GM18870 (cell line): ENCODE measurements at regions not wholly inside any gene's neighbourhood (a gene's known extent, or its start where the extent isn't known, plus 50 kb on each side); places are given as distances from the start of the nearest gene placed in this dataset.
"Not testable (repeated sequence)": the region's sequence is repeated elsewhere in the genome, so short reads cannot be mapped to it uniquely, and the experiment has no call there.

Source experiments
- ATAC-seq: cut with Tn5 transposase; IDR thresholded peaks from one replicate; pipeline ENCODE4 v1.9.1; 2021; ENCODE audit warnings: moderate library complexity; ENCODE audit not compliant: unreplicated experiment

DNA sequence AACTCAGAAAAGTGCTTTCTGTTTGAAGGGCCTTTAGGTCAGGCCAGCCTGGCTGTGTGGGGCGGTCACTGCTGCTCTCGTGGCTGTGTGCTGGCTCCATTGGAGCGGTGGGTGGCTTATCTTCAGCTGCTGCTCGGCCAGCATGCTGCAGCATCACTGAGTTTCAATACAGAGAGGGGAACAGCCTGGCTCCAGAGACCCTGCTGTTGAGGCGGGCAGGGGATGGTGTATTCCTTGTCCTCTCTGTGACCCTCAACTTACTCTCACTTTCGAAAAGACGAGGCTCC lies 248.5 kb upstream of the ONECUT1 start:
- no peak for ATAC-seq

DNA sequence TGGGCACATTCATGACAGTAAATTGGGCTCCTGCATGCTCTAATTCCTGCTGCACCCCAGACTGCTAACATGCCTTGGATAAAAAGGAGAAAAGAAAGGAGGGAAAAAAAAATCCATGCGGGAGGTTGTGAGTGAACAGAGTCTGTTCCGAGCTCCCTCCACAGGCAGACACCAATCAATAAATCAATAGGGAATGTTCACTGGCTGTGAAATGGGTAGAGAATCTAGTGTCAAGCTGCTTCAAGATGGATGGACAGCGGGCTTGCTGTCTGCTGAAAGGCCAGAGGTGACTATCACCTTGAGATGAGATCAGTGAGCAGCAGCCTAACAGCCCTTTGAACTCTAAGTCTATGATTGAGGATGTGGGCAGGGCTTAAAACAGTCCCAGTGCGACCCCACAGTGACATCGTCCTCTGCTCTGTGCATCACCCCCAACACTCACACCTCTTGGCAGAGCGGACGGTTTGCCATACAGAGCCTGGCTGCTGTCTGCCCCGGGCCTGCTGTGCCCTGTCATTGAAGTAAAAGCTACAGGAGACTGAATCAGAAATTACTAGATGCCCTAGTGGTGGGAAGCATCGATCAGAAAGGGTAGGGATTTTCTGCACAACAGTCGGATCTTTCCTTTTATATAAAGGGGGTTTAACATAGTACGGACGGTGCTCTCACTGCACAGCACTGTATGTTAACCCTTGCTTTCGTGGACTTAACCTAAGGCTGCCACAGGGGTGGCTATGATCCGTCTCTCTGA lies 247.9 kb upstream of the ONECUT1 start:
- no peak for ATAC-seq

DNA sequence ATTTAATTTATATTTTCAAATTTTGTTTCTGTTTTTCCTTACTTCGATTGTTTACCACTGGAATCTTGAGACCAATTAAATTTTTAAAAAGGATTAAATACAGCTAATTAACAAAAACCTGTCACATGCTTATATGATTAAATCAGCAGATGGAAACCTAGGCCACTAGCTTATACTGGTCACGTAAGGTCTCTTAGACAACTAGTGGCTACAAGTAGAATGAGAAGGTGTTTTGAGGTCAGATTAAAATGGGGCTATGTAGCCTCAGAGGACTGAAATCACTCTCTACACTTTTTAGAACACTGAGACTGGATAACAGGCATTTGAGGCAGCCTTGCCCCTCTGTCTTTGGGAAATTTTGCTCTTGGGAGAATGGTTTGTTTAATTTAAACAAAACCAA lies 246.5 kb upstream of the ONECUT1 start:
- no peak for ATAC-seq

DNA sequence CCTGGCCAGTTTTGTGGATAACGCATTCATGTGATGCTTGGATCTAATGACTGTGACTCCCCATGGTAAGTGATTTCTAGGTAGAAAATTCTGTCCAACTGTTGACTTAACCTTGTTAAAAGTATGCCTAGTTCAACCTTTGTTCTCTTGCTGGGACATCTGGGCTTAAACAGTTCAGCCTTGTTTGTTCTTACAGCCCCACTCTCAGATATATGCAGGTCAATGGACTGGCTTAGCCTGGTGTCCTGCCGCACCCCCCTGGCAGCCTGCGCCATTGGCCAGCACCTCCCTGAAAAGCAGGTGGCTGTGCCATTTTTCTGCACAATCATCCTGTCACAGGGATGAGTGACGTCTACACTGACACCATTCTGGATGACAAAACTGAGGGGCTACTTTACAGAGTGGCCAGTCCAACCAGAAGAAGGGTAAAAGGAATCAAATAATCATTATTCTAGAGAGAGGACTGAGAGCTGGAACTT lies 244.7 kb upstream of the ONECUT1 start:
- no peak for ATAC-seq

DNA sequence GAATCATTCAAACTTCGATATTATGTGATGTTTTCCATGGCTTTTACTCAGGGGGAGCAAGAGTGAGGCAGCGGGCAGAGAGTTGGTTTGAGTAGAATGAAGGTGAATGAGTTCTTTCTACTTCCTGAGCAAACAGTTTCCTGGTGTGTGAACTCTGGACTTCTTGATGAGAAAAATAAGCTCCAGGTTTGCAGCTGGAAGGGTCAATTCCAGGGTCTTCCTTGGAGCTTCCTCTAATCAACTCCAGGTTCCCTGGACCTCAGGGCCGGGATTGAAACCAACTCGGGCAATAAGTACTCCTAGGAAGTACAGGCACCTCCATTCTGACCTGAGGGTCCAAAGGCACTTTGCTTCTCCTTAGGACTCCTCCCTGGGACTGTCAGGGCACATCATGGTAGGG lies 243.6 kb upstream of the ONECUT1 start:
- no peak for ATAC-seq

DNA sequence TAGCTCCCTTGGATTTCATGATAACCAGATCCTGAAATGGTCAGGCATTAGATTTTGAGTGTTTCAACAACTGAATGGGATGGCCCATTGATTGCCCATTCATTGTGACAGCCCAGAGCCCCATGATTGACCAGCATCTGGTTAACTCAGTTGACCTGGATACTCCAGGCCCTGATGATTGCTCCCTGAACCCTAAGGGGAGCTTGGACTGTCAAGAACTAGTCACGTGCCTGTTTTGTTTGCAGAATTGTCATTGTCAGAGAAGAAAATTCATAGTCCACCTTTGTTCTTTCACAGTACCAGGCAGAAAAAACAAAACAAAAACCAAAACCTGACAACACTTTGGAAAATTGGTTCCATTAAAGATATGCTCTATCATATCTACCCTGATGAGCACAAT lies 241.3 kb upstream of the ONECUT1 start:
- no peak for ATAC-seq

DNA sequence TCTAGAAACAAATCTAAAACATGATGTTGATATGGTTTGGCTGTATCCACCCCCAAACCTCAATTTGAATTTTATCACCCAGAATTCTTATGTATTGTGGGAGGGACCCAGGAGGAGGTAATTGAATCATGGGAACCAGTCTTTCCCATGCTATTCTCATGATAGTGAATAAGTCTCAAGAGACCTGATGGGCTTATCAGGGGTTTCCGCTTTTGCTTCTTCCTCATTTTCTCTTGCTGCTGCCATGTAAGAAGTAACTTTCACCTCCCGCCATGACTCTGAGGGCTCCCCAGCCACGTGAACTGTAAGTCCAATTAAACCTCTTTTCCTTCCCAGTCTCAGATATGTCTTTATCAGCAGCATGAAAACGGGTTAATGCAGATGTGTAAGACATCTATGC lies 232.7 kb upstream of the ONECUT1 start:
- ATAC-seq, result no peak

DNA sequence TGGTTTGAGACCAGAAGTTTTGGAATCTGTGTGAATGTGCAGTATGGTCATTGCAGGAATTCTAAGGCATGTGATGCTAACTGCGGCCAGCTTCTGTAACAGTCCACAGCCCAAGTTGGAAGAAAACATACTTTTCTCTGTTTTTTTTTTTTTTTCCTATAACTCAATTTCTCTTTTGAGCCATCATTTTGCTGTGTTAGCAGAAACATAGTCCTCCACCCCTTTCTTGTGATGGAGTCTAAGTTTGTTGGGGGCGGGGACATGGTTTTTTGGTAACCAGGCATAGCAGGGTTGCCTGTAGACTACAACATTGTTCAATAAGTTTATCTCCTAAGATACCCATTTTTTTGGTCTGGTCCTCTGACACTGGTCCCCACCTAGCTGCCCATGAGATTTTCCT lies 223.2 kb upstream of the ONECUT1 start:
- no peak for ATAC-seq

DNA sequence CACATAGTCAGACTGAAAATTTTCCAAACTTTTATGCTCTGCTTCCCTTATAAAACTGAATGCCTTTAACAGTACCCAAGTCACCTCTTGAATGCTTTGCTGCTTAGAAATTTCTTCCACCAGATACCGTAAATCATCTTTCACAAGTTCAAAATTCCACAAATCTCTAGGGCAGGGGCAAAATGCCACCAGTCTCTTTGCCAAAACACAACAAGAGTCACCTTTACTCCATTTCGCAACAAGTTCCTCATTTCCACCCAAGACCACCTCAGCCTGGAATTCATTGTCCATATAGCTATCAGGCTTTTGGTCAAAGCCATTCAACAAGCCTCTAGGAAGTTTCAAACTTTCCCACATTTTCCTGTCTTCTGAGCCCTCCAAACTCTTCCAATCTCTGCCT lies 221.6 kb upstream of the ONECUT1 start:
- ATAC-seq, result not testable (repeated sequence)

DNA sequence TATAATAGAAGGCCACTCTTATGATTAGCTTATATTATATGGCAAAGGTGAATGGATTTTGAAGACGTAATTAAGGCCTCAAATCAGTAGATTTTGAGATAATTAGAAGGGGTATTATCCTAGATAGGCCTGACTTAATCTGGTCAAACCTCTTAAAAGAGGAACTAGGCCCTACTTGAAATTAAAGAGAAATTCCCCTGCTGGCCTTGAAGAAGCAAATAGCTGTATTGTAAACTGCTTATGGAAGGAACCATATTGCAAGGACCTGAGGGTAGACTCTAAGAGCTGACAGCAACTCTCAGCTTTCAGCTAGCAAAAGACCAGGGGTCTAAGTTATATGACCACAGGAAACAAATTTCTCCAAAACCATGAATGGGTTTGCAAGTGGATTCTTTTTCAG lies 219.0 kb upstream of the ONECUT1 start:
- ATAC-seq, result no peak

DNA sequence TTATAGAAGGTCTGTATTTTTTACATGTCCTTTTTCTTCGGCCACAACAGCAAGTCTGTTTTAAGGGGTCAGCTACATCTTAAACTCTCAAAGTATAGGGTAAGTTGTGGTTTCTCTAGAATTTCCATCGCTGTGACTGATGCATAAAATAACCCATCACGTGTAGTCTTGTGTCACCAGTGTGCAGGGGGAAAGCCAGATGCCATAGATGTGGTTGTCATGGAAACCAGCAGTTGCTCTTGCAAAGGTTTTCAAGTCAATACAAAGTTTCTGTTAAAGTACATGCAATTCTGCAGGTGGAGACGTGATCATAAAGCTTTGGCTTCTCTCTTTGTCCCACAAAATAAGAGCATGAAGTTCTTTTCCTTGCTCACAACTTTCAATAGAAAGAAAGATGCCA lies 210.3 kb upstream of the ONECUT1 start:
- ATAC-seq, result no peak

DNA sequence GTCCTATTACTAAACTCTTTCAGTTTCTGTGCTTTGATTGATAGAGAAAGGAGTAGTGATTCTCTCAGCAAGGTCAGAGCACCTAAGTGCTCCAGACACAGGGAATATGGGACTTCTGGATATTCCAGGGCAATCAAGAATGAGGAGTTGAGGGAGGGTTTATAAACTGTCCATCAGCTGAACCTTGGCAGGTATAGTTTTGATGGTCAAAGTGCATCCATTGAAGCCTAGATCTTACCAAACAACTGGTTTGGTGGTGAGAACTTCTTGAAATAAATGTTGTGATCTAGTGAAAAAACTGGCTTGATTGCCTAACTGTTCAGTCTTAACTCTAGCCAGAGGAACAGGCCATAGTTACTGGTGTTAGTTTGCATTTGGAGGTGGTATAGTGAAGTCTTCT lies 207.0 kb upstream of the ONECUT1 start:
- no peak for ATAC-seq

DNA sequence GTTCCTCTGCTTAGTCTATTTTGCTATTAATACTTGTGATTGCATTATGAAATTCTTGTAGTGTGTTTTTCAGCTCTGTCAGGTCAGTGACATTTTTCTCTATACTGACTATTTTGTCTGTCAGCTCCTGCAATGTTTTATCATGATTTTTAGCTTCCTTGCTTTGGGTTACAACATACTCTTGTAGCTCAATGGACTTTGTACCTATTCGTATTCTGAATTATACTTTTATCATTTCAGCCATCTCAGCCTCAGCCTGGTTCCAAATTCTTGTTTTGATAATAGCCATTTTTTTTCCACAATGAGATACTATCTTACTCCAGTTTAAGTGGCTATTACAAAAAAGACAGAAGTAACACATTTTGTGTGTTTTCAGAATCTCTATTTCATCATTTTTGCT lies 204.2 kb upstream of the ONECUT1 start:
- ATAC-seq, result no peak

DNA sequence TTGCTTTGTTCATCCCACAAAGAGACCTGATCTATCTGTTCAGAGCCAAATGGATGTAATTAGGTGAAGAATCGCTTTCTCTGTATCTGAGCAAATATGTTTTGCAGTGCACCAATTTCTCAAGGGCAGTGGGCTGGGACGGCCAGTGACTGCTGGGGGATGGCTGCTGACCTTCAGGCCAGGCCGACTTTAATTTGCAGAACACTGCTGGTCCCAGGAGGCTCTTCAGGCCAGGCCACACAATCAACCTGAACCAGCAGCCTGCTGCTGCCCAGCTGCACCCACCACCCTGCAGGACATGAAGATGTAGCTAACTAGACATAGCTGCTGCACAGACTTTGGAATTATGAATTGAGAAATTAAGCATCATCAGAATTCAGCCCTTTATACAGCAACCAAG lies 194.4 kb upstream of the ONECUT1 start:
- no peak for ATAC-seq

DNA sequence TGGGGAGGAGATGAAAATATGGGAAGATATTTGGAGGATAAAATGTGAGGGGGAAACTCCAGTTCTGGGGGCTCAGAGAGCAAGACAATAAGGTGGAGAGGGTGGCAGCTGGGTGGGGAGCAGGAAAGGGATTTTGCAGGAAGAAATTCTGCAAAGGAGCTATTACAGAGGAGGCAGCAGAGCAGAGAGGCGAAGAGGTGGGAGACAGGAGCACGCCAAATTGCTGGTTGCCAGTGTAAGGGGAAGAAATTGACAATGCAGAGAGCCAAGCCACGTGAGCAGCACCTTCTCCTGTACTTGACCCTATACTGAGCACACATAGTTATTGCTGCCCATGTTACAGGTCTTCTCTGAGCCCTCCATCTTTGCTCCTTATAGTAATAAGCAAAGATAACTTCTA lies 190.3 kb upstream of the ONECUT1 start:
- no peak for ATAC-seq

DNA sequence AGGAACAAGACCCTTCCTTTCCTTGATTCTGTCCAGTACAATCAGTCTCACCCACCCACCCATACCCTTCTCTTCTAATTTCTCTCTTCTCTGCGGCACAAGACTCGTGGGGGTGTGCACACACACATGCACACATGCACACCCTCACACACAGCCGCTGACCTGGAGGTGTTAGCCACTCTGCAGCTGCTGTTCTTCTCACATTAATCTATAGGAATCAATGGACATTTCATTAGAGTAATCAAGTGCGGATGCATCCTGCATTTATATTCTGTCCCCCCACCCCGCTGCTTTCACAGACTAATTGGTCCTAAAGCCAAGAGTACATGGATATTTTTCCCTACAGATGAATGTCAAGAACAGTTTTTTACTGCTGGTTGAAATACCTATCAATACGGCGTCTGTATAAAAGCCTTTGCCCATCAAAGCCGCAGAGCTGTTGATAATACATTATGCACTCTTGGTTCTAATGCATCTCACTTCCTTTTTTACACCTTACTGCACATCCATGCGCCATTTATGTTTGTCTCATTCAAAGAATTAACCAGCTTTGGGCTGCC lies 186.5 kb upstream of the ONECUT1 start:
- no peak for ATAC-seq

DNA sequence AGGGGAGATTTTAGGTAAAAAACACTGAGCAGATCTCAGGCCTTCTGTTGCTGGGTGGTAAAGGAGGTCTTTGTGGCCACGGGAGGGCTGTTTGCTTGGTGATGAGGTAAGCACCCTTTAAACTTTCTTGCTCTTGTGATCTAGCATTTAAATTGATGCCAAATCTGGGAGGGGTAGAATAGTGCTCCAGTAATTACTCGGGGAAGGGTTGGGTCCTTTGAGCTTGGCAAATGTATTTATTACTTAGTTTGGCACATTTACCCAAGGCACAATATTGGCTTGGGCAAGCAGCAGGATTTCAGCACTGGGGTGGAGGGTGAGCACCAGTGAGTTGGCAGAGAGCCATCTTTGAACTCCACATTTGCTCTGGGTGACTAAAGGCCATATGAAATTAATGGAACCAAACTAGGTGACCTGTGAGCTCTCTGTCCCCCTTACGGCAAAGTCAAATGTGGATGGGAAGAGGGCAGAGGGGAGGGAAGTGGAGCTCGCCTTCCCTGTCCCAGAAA lies 185.9 kb upstream of the ONECUT1 start:
- ATAC-seq, result no peak

DNA sequence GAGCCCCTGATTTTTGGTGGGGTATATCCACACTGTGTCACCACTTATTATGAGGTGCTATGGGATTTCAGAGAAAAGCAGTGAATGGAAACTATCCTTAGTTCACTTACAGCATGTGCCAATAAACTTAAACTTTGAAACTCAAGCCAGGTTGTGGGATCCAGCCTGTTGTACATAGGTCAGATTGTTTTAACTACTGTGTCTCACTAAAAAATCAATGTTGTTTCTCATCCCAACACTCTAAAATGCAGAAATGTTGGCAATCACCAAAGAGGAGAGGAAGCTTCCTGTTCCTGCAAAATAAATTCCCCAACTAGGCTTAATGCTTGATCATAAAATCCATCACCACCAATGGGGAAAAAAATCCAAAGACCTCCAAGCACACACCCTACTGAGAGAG lies 173.7 kb upstream of the ONECUT1 start:
- no peak for ATAC-seq

DNA sequence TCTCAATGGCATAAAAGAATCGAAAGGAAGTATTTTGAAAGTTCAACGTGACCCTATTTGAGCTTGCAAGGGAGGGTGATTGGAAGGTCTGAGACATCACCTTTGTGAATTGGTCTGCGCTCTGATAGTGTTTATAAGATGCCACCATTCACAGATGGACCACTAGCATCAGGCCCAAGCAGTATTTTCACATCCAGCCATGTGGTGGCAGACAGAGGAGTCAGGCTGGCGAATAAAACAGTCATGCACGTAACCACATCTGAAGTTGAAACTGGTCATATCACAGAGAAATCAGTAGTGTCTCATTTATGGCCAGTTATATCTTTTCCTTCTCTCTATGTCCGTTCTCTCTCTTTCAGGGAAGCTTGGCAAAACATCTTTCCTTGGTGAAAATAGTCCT lies 170.1 kb upstream of the ONECUT1 start:
- no peak for ATAC-seq

DNA sequence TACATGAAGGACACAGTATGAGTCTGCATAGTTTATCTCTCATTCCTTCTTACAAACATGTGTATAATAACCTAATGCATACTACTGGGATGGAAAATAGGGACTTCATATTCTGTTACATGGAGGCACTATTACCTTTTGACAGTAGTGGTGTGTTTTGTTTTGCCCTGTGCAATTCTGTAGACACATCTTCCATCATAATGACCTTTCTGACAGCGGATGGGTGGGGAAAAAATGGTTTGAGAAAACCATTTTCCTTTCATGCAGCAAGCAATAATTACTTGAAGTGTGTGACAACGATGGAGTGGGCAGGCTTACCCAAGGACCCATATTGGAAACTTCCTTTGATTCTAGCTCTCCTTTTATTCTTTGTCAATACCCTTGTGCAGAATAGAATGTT lies 153.6 kb upstream of the ONECUT1 start:
- no peak for ATAC-seq

DNA sequence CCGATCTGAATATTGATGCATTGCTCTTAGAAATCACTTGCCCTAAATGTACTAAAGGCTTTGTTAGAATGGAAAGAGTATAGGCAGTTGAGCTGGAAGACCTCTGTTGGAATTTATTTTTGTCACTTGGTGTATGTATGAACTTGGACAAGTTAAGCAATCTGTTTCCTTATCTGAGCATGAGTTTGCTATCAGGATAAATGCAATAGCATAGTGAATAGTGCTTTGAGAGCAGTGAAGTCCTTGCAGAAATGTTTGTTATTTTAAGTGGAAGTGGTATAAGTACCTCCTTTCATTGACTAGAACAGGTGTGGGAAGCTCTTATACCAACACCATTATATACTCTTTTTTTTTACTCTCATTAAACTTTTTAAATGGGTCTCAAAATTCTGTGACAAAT lies 146.4 kb upstream of the ONECUT1 start:
- ATAC-seq, result no peak

DNA sequence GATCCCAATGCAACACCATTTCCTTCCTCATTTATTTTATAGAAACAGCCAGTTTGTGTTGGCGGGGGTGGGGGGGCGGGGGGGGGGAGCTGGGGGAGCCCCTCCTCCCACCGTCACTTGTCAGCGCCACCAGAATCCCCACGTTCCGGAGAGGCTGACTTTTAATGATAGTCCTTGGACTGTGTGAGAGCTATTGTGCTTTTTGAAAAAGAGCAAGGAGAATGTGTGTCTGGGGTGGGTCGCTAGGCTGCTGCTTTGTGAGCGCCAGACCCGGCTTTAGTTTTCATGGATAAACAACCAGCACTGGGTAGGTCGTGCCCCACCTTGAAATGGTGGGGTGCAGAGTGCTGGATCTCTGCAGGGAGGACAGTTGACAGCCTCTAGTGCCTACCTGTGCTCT lies 135.0 kb upstream of the ONECUT1 start:
- ATAC-seq, result no peak

DNA sequence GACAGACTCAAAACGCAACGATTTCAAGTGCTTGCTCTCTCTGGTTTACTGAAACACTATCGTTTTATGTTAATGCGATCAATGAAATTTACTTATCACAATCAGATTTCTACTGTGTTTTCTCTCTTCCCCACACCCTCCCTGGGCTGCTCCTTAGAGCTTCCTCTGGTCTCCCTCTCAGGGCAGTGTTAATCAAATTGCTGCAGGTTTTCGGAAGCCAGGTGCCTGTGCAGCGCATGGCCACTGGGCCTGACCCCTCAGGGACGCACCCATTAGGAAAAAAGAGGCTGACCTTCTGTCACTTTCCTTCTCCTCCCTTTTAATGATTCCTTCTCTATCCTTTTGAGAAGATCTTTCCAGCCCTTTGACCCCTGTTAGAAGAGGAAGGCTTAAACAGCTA lies 134.5 kb upstream of the ONECUT1 start:
- ATAC-seq, result no peak
